Nephron (organoid): ENCODE measurements at regions not wholly inside any gene's neighbourhood (a gene's known extent, or its start where the extent isn't known, plus 50 kb on each side); places are given as distances from the start of the nearest gene placed in this dataset.
"Not testable (repeated sequence)": the region's sequence is repeated elsewhere in the genome, so short reads cannot be mapped to it uniquely, and the experiment has no call there.

ENCODE experiments used
- H3K27ac Mint-ChIP-seq, 3 experiments: 2 replicates each; pipeline ENCODE4 v1.8.0; 2020; ENCODE audit warnings: mixed read lengths in 3 of 3, mild to moderate bottlenecking in 2 of 3, moderate library complexity in 1 of 3
- H3K27me3 Mint-ChIP-seq: 2 replicates; pipeline ENCODE4 v1.8.0; 2021; ENCODE audit warnings: low read depth, mild to moderate bottlenecking, moderate library complexity, mixed read lengths
- H3K36me3 Mint-ChIP-seq: 2 replicates; pipeline ENCODE4 v1.8.0; 2020; ENCODE audit warnings: low read depth, mixed read lengths
- H3K4me1 Mint-ChIP-seq: 2 replicates; pipeline ENCODE4 v1.8.0; 2020; ENCODE audit warnings: mixed read lengths
- H3K4me3 Mint-ChIP-seq, 3 experiments: 2 replicates each; pipeline ENCODE4 v1.8.0; 2020; ENCODE audit warnings: mild to moderate bottlenecking in 3 of 3, mixed read lengths in 3 of 3, moderate library complexity in 2 of 3
- H3K9me3 Mint-ChIP-seq: 2 replicates; pipeline ENCODE4 v1.8.0; 2020; ENCODE audit warnings: mixed read lengths
- CTCF ChIP-seq, 3 experiments: fragments of 200-600 bp; sonication (generic); IDR thresholded peaks; one replicate each; pipeline ENCODE4 v1.5.0; 2021; ENCODE audit warnings: antibody characterized with exemption in 3 of 3; ENCODE audit not compliant: unreplicated experiment in 3 of 3

GRCh38 chr4:123176605-123177004, 220.0 kb upstream of the SPRY1 start:
- no peak for TF ChIP-seq CTCF (IDR thresholded peaks at IDR 0.05; ENCODE audit: unreplicated experiment in 3 of 3)
- Mint-ChIP-seq H3K4me3 (no peak overlapping the region), H3K4me1 (no peaks in the 10 kb centered on the region)

GRCh38 chr4:123182289-123182688, 214.3 kb upstream of the SPRY1 start:
- Mint-ChIP-seq H3K27me3 (no peaks in the 10 kb centered on the region), H3K4me3 (no peak overlapping the region), H3K9me3 (no peaks in the 10 kb centered on the region), H3K36me3 (no peaks in the 10 kb centered on the region), H3K27ac (no peak overlapping the region), H3K4me1 (no peaks in the 10 kb centered on the region)
- TF ChIP-seq CTCF (IDR thresholded peaks at IDR 0.05; ENCODE audit: unreplicated experiment in 3 of 3) = no peak

More at GRCh38 chr4:123176605-123177004, 220.0 kb upstream of the SPRY1 start:
- no peak overlapping the region for H3K27ac Mint-ChIP-seq
- no peaks in the 10 kb centered on the region for H3K27me3 Mint-ChIP-seq
- peaks cover 14% of the 10 kb centered on the region for H3K9me3 Mint-ChIP-seq
- H3K36me3 Mint-ChIP-seq = peaks cover 6% of the 10 kb centered on the region

DNA sequence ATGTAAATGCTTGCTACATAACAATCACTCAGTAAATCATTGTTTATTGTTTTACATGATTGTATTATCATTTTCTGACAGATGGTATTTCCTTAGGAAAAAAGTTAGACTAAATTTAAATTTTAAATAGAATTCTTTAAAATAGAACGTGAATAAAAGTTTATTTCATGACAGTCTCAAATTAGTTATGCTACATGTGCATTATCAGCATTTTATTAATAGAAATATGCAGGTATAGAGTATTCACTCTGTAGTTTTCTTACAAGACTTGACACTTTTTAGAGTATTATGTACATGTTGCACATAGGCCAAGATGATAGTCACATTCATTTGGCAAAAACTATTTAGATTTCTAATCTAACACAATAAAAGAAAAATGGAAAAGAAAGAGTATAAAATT, 213.3 kb upstream of the SPRY1 start:
- H3K27ac Mint-ChIP-seq = no peak overlapping the region
- no peaks in the 10 kb centered on the region for H3K36me3 Mint-ChIP-seq
- no peaks in the 10 kb centered on the region for H3K27me3 Mint-ChIP-seq
- no peak for TF ChIP-seq CTCF (IDR thresholded peaks at IDR 0.05; ENCODE audit: unreplicated experiment in 3 of 3)
- H3K4me1 Mint-ChIP-seq = no peaks in the 10 kb centered on the region
- H3K9me3 Mint-ChIP-seq = no peaks in the 10 kb centered on the region
- no peak overlapping the region for H3K4me3 Mint-ChIP-seq

DNA sequence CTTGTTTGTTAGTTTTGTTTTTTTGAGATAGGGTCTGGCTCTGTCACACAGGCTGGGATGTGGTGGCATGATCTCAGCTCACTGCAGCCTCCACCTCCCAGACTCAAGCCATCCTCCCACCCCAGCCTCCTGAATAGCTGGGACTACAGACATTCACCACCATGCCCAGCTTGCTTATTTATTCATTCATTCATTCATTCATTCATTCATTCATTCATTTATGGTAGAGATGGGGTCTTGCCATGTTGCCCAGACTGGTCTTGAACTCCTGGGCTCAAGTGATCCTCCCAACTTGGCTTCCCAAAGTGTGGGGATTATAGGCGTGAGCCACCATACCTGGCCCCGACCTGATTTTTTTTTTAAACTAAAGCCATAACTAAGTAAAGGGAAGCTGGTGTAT, 212.8 kb upstream of the SPRY1 start:
- not testable (repeated sequence) for H3K9me3 Mint-ChIP-seq, H3K4me3 Mint-ChIP-seq, H3K27ac Mint-ChIP-seq, H3K4me1 Mint-ChIP-seq, H3K27me3 Mint-ChIP-seq, H3K36me3 Mint-ChIP-seq

DNA sequence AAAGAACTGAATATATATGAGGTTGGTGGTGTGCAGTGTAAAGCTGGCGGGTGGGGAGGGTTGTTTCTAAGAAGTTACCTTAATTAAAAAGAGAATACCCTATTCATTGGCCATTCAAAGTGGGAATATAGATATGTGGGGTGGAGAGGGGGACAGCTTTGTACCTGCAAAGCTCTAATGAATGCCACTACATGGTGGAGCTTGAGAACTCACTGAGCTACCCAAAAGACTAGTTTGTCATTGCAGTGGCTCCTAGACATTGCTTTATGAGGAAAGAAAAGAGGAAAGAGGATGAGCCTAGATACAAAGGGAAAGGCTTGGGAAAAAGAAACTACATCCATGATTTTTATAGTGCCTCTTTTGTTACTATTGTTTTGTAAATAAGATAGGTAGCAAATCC, 209.9 kb upstream of the SPRY1 start:
- Mint-ChIP-seq H3K27me3 (no peaks in the 10 kb centered on the region), H3K4me3 (no peak overlapping the region), H3K9me3 (no peaks in the 10 kb centered on the region), H3K4me1 (no peaks in the 10 kb centered on the region), H3K27ac (no peak overlapping the region), H3K36me3 (no peaks in the 10 kb centered on the region)
- TF ChIP-seq CTCF (IDR thresholded peaks at IDR 0.05; ENCODE audit: unreplicated experiment in 3 of 3) = no peak

DNA sequence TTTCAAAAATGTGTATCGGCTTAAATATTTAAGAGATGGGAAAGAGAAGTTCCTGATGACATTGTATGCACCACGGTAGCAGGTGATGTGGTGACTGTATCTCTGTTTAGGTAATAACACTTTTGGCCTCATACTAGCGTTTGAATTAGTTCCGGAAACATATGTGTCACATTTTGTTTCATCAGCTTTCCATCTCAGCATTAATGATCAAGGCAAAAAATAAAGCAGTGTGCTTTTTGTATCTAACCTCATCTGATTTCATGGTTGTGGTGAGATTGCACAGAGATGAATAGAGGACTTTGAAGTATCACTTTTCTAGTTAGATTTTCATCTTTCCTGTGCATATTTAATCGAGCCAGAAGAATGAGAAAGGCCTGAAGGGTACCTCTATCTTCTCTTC, 206.4 kb upstream of the SPRY1 start:
- Mint-ChIP-seq H3K4me1 (no peaks in the 10 kb centered on the region), H3K36me3 (no peaks in the 10 kb centered on the region), H3K9me3 (no peaks in the 10 kb centered on the region), H3K27me3 (no peaks in the 10 kb centered on the region), H3K27ac (no peak overlapping the region), H3K4me3 (no peak overlapping the region)
- no peak for TF ChIP-seq CTCF (IDR thresholded peaks at IDR 0.05; ENCODE audit: unreplicated experiment in 3 of 3)

GRCh38 chr4:123191728-123192127, 204.9 kb upstream of the SPRY1 start:
- no peaks in the 10 kb centered on the region for H3K4me1 Mint-ChIP-seq
- H3K4me3 Mint-ChIP-seq = no peak overlapping the region
- H3K36me3 Mint-ChIP-seq = no peaks in the 10 kb centered on the region
- no peak for TF ChIP-seq CTCF (IDR thresholded peaks at IDR 0.05; ENCODE audit: unreplicated experiment in 3 of 3)
- H3K27ac Mint-ChIP-seq = no peak overlapping the region
- H3K9me3 Mint-ChIP-seq = no peaks in the 10 kb centered on the region
- no peaks in the 10 kb centered on the region for H3K27me3 Mint-ChIP-seq
